ENCODE measurements at regions not wholly inside any gene's neighbourhood (a gene's known extent, or its start where the extent isn't known, plus 50 kb on each side); places are given as distances from the start of the nearest gene placed in this dataset.

- H3K4me1 ChIP-seq (ENCODE audit: insufficient read depth, low read length, poor library complexity, severe bottlenecking): no peaks in the 10 kb centered on the region
- H2AFZ ChIP-seq (ENCODE audit: low read length): no peak overlapping the region
- H3K36me3 ChIP-seq (ENCODE audit: insufficient read depth, low read length): no peaks in the 10 kb centered on the region
- no peak for DNase-seq (ENCODE audit: low spot score)
- CTCF ChIA-PET (ENCODE audit: unreplicated experiment): no interaction called here
- BruUV-seq (replicated peaks): no TSS peak
- H4K20me1 ChIP-seq (ENCODE audit: insufficient read depth, low read length): no peaks in the 10 kb centered on the region
- POLR2A ChIA-PET: no interaction called here
- H3K9me3 ChIP-seq (ENCODE audit: low read length): no peaks in the 10 kb centered on the region
- intact Hi-C loops (cut with micrococcal nuclease; ENCODE audit: unreplicated experiment): no loop called here
- H3K4me3 ChIP-seq (ENCODE audit: low read depth, low read length, poor library complexity, severe bottlenecking): no peak overlapping the region
- no peaks in the 10 kb centered on the region for H3K79me2 ChIP-seq (ENCODE audit: insufficient read depth, low read depth, low read length)
- no peak overlapping the region for H3K4me2 ChIP-seq (ENCODE audit: low read length)
- no peaks in the 10 kb centered on the region for H3K9me2 ChIP-seq (ENCODE audit: insufficient read depth, low read length)
- TF ChIP-seq EZH2phosphoT487 (IDR thresholded peaks at IDR 0.05; ENCODE audit: borderline replicate concordance, low read depth, low read length) (no peak), CTCF (conservative IDR thresholded peaks at IDR 0.05; ENCODE audit: low read length) (no peak)
- no peak overlapping the region for H3K27ac ChIP-seq (ENCODE audit: low read depth, low read length, poor library complexity, severe bottlenecking)
These were observed 1113.7 kb downstream of the OTOL1 start for GRCh38 chr3:162610261-162610660.

- Histone ChIP-seq H3K79me2 (ENCODE audit: insufficient read depth, low read depth, low read length) (no peaks in the 10 kb centered on the region), H2AFZ (ENCODE audit: low read length) (no peak overlapping the region), H3K4me3 (ENCODE audit: low read depth, low read length, poor library complexity, severe bottlenecking) (no peak overlapping the region), H3K9me2 (ENCODE audit: insufficient read depth, low read length) (no peaks in the 10 kb centered on the region), H3K27ac (ENCODE audit: low read depth, low read length, poor library complexity, severe bottlenecking) (no peak overlapping the region), H3K9me3 (ENCODE audit: low read length) (no peaks in the 10 kb centered on the region), H3K4me1 (ENCODE audit: insufficient read depth, low read length, poor library complexity, severe bottlenecking) (no peaks in the 10 kb centered on the region), H3K4me2 (ENCODE audit: low read length) (no peak overlapping the region), H4K20me1 (ENCODE audit: insufficient read depth, low read length) (no peaks in the 10 kb centered on the region), H3K36me3 (ENCODE audit: insufficient read depth, low read length) (no peaks in the 10 kb centered on the region)
- ChIA-PET POLR2A (no interaction called here), CTCF (ENCODE audit: unreplicated experiment) (no interaction called here)
- no peak for TF ChIP-seq CTCF (conservative IDR thresholded peaks at IDR 0.05; ENCODE audit: low read length)
- TF ChIP-seq EZH2phosphoT487 (IDR thresholded peaks at IDR 0.05; ENCODE audit: borderline replicate concordance, low read depth, low read length): no peak
- DNase-seq (ENCODE audit: low spot score): no peak
- intact Hi-C loops (cut with micrococcal nuclease; ENCODE audit: unreplicated experiment): no loop called here
- no TSS peak for BruUV-seq (replicated peaks)
These were observed 1116.4 kb downstream of the OTOL1 start for GRCh38 chr3:162612991-162613390.

- ChIA-PET CTCF (ENCODE audit: unreplicated experiment) (no interaction called here), POLR2A (interaction anchor here (0.7 kb wide), 1 partner anchor 798 kb away, joined by 3 read pairs; no protein-coding TSS in a partner anchor)
- TF ChIP-seq EZH2phosphoT487 (IDR thresholded peaks at IDR 0.05; ENCODE audit: borderline replicate concordance, low read depth, low read length) (no peak), CTCF (conservative IDR thresholded peaks at IDR 0.05; ENCODE audit: low read length) (no peak)
- intact Hi-C loops (cut with micrococcal nuclease; ENCODE audit: unreplicated experiment): no loop called here
- Histone ChIP-seq H3K27ac (ENCODE audit: low read depth, low read length, poor library complexity, severe bottlenecking) (no peak overlapping the region), H2AFZ (ENCODE audit: low read length) (no peak overlapping the region), H3K4me2 (ENCODE audit: low read length) (no peak overlapping the region), H3K4me1 (ENCODE audit: insufficient read depth, low read length, poor library complexity, severe bottlenecking) (no peaks in the 10 kb centered on the region), H3K9me2 (ENCODE audit: insufficient read depth, low read length) (no peaks in the 10 kb centered on the region), H3K36me3 (ENCODE audit: insufficient read depth, low read length) (no peaks in the 10 kb centered on the region), H3K79me2 (ENCODE audit: insufficient read depth, low read depth, low read length) (no peaks in the 10 kb centered on the region), H3K4me3 (ENCODE audit: low read depth, low read length, poor library complexity, severe bottlenecking) (no peak overlapping the region), H3K9me3 (ENCODE audit: low read length) (0 out of 2 replicates have a peak, but pooled peaks cover 3% of the 10 kb centered on the region), H4K20me1 (ENCODE audit: insufficient read depth, low read length) (no peaks in the 10 kb centered on the region)
- no peak for DNase-seq (ENCODE audit: low spot score)
- BruUV-seq (replicated peaks): no TSS peak
These were observed 1129.6 kb downstream of the OTOL1 start for GRCh38 chr3:162626172-162626571.

Data from OCI-LY7 (cell line).